ENCODE measurements at regions not wholly inside any gene's neighbourhood (a gene's known extent, or its start where the extent isn't known, plus 50 kb on each side); places are given as distances from the start of the nearest gene placed in this dataset.

DNA sequence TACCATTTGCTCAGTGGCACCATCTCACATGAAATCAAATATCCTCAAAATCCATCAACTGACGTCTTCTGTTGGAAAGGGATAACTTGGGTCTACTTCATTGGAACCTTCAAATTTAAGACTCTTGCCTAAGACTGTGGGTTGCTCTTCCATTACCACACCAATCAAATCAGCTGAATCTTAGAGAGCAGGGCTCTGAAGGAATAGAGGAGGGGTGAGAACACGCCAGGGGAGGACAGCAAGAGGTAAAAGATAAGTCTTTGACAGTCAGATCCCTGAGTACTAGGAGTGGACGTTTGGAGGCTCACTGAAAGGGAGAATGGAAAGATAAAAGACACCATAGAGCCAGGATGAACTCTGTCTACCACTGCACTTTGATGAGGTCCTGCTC lies 107.5 kb downstream of the CCDC71L start:
- H3K4me3 ChIP-seq = no peak overlapping the region
- intact Hi-C loops (cut with DNase I; ENCODE audit: low total_unique reads) (no loop called here), in situ Hi-C loops (cut with MboI; ENCODE audit: low pct_ligation_motif_present in 1 of 4, low pct_unique_long_range_greater_than_20kb in 1 of 4, low sequenced_read_pairs in 3 of 4) (no loop called here)
- DNase-seq = no peak
- 72 to 83% methylated on average over 1 to 3 of the region's 3 CpGs for WGBS, 2 donors (ENCODE audit: low coverage in 1 of 2)
- H3K9me3 ChIP-seq = no peaks in the 10 kb centered on the region
- H3K4me1 ChIP-seq = no peaks in the 10 kb centered on the region
- no peak overlapping the region for H3K27ac ChIP-seq
- TF ChIP-seq POLR2A (IDR thresholded peaks at IDR 0.05) (no peak), EP300 (IDR thresholded peaks at IDR 0.05; ENCODE audit: low read depth) (no peak), POLR2AphosphoS5 (IDR thresholded peaks at IDR 0.05) (no peak)
- TF ChIP-seq, protein P1, sequence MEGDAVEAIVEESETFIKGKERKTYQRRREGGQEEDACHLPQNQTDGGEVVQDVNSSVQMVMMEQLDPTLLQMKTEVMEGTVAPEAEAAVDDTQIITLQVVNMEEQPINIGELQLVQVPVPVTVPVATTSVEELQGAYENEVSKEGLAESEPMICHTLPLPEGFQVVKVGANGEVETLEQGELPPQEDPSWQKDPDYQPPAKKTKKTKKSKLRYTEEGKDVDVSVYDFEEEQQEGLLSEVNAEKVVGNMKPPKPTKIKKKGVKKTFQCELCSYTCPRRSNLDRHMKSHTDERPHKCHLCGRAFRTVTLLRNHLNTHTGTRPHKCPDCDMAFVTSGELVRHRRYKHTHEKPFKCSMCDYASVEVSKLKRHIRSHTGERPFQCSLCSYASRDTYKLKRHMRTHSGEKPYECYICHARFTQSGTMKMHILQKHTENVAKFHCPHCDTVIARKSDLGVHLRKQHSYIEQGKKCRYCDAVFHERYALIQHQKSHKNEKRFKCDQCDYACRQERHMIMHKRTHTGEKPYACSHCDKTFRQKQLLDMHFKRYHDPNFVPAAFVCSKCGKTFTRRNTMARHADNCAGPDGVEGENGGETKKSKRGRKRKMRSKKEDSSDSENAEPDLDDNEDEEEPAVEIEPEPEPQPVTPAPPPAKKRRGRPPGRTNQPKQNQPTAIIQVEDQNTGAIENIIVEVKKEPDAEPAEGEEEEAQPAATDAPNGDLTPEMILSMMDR (IDR thresholded peaks at IDR 0.05) = no peak
- no peaks in the 10 kb centered on the region for H3K27me3 ChIP-seq
- no peaks in the 10 kb centered on the region for H3K36me3 ChIP-seq

DNA sequence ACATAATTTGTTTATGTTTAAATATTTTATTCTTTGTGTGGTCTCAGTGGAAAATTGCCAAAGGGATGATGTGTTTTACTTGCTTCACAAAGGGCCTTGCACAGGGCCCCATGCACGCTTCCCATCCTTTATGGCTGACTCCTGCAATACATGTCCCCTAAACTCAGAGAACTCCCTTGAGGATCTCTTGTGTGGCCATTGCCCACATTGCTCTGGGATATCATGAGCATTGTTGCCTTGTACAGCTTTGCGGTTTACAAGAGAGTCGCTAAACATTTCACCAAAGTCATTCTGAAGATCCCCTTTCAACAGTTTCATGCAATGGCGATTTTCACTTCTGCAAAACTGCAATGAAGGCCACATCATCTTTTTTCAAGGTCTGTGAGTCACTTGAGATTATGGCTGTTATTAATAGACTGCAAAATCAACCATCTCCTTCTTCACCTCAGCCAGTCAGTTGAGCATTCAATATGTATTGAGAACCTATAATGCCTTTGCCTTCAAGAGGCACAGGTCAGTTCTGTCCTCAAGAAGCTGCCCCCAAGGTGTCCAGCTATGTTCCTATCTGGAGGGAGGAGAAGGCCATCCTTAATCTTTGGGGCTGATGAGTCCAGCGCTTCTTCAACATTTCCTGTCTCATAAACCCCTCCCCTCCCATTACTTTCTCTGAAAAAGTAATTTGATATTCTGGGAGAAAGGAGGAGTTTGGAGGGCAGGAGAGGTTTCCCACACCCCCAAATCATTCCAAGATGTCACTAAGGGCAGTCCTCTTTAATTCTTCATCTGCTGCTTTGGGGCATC lies 108.1 kb downstream of the CCDC71L start:
- intact Hi-C loops (cut with DNase I; ENCODE audit: low total_unique reads) = no loop called here
- H3K27ac ChIP-seq = no peak overlapping the region
- no peak for DNase-seq
- in situ Hi-C loops (cut with MboI; ENCODE audit: low pct_ligation_motif_present in 1 of 4, low pct_unique_long_range_greater_than_20kb in 1 of 4, low sequenced_read_pairs in 3 of 4) = no loop called here
- TF ChIP-seq POLR2A (IDR thresholded peaks at IDR 0.05) (no peak), EP300 (IDR thresholded peaks at IDR 0.05; ENCODE audit: low read depth) (no peak), POLR2AphosphoS5 (IDR thresholded peaks at IDR 0.05) (no peak)
- TF ChIP-seq, protein P1 (IDR thresholded peaks at IDR 0.05) = no peak
- H3K27me3 ChIP-seq = no peaks in the 10 kb centered on the region
- no peaks in the 10 kb centered on the region for H3K36me3 ChIP-seq
- H3K9me3 ChIP-seq = no peaks in the 10 kb centered on the region
- H3K4me3 ChIP-seq = no peak overlapping the region
- no peaks in the 10 kb centered on the region for H3K4me1 ChIP-seq
- WGBS, 2 donors (ENCODE audit: low coverage in 1 of 2) = 86 to 87% methylated on average over 3 to 5 of the region's 5 CpGs

DNA sequence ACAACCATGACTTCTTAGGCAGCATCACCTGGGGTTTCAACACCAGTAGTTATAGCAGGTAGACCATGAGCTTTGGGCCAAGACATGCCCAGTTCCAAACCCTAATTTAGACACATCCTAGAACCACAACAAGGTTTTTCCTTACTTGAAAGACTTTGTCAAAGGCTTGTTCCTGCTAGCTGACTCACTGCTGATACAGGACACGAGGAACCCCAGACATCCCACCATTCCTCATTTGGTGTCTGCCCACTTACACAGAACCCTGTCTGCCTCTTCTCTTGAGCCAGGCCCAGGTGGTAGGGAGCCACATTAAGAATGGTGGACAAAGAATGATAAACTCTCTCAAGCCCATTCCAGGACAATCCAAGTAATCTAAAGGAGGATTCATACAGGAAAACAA lies 109.0 kb downstream of the CCDC71L start:
- no peak for TF ChIP-seq POLR2A (IDR thresholded peaks at IDR 0.05)

DNA sequence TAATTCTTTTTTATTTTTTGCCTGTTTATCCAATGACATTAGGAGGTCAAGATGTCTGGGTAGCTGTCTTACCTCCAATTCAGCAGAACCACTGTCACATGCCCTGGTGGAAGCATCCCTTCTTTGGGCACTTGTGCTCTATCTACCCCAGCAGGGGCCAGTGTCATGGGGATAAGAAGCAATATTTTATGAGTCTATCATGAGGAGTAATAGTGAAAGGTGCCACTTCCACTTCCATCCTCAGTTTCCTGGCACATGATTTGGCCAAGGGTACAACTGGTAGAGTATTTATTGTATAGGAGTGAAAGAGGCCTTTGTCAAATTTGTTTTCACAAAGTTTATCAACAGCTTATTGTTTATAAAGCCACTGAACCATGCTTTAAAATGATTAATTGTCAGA lies 112.5 kb downstream of the CCDC71L start:
- in situ Hi-C loops (cut with MboI; ENCODE audit: low pct_ligation_motif_present in 1 of 4, low pct_unique_long_range_greater_than_20kb in 1 of 4, low sequenced_read_pairs in 3 of 4) = loop anchor here in 3 of 4 donors (10.0 to 25.0 kb wide), 3 partner anchors 106 to 189 kb away; no protein-coding TSS in a partner anchor

More for the DNA sequence above, 109.0 kb downstream of the CCDC71L start:
- no peak overlapping the region for H3K4me3 ChIP-seq
- no peak for DNase-seq
- no peaks in the 10 kb centered on the region for H3K4me1 ChIP-seq
- in situ Hi-C loops (cut with MboI; ENCODE audit: low pct_ligation_motif_present in 1 of 4, low pct_unique_long_range_greater_than_20kb in 1 of 4, low sequenced_read_pairs in 3 of 4) (no loop called here), intact Hi-C loops (cut with DNase I; ENCODE audit: low total_unique reads) (no loop called here)
- WGBS, 2 donors (ENCODE audit: low coverage in 1 of 2) = 100% methylated on average over 1 of the region's 1 CpG
- no peak overlapping the region for H3K27ac ChIP-seq
- no peaks in the 10 kb centered on the region for H3K9me3 ChIP-seq
- no peaks in the 10 kb centered on the region for H3K36me3 ChIP-seq
- no peaks in the 10 kb centered on the region for H3K27me3 ChIP-seq

More for the DNA sequence above, 112.5 kb downstream of the CCDC71L start:
- Histone ChIP-seq H3K27ac (no peak overlapping the region), H3K9me3 (no peaks in the 10 kb centered on the region), H3K4me3 (no peak overlapping the region), H3K36me3 (no peaks in the 10 kb centered on the region), H3K27me3 (no peaks in the 10 kb centered on the region), H3K4me1 (peaks cover 0 to 2% (median 0%) of the 10 kb centered on the region in 4 donors)
- DNase-seq = no peak
- TF ChIP-seq, protein P1 (IDR thresholded peaks at IDR 0.05) = no peak
- TF ChIP-seq POLR2A (IDR thresholded peaks at IDR 0.05) (no peak), EP300 (IDR thresholded peaks at IDR 0.05; ENCODE audit: low read depth) (no peak)
- intact Hi-C loops (cut with DNase I; ENCODE audit: low total_unique reads) = no loop called here
